Vagina (tissue), 2 donors: ENCODE measurements at regions not wholly inside any gene's neighbourhood (a gene's known extent, or its start where the extent isn't known, plus 50 kb on each side); places are given as distances from the start of the nearest gene placed in this dataset.

Source experiments
- CTCF ChIP-seq, 3 experiments: fragments of 450-650 bp in 2 of 3; fragments of 200-600 bp in 1 of 3; sonication (generic) in 1 of 3; IDR thresholded peaks; one replicate each; pipeline ENCODE4 v1.5.1; 2017 to 2019; ENCODE audit warnings: antibody characterized with exemption in 3 of 3, mild to moderate bottlenecking in 2 of 3, moderate library complexity in 2 of 3
- POLR2AphosphoS5 ChIP-seq, 2 donors: sonication (generic); formaldehyde crosslinking; IDR thresholded peaks; one replicate each; pipeline ENCODE4 v1.9.0; 2017; ENCODE audit warnings: antibody characterized with exemption in 2 of 2, mild to moderate bottlenecking in 2 of 2, low read depth in 1 of 2; ENCODE audit not compliant: insufficient read depth in 1 of 2

- TF ChIP-seq CTCF (IDR thresholded peaks at IDR 0.05) (no peak), POLR2AphosphoS5 (IDR thresholded peaks at IDR 0.05; ENCODE audit: insufficient read depth in 1 of 2, low read depth in 1 of 2) (no peak)
Observed at GRCh38 chr15:88322461-88322860, 65.9 kb upstream of the NTRK3 start.
